Activated CD8-positive, alpha-beta memory T cell treated with anti-CD3 and anti-CD28 coated beads for 24 hours (primary cell): ENCODE measurements at regions not wholly inside any gene's neighbourhood (a gene's known extent, or its start where the extent isn't known, plus 50 kb on each side); places are given as distances from the start of the nearest gene placed in this dataset.

Experiments used
- DNase-seq: peaks from one replicate; pipeline ENCODE4 v3.0.0-alpha.2; 2020

DNA sequence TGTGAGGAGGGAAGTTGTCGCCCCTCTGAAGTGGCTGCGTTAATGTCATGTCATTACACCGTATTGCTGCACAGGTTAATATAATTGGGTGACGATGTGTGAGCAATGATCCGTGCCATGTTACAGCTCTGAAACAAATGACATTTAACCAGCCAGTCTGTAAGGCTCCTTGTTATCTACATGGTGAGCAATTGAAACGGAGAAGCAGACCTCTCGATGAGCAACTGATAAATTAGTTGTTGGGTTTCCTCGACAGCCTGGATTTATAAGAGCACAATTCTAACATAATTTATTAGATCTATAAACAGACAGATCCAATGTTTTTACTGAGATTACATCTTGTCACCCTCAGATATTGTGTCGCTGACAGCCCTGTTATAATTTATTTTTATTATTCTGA lies 49.9 kb upstream of the MAFB start:
- no peak for DNase-seq

GRCh38 chr20:40739841-40740240 lies 50.8 kb upstream of the MAFB start:
- no peak for DNase-seq

DNA sequence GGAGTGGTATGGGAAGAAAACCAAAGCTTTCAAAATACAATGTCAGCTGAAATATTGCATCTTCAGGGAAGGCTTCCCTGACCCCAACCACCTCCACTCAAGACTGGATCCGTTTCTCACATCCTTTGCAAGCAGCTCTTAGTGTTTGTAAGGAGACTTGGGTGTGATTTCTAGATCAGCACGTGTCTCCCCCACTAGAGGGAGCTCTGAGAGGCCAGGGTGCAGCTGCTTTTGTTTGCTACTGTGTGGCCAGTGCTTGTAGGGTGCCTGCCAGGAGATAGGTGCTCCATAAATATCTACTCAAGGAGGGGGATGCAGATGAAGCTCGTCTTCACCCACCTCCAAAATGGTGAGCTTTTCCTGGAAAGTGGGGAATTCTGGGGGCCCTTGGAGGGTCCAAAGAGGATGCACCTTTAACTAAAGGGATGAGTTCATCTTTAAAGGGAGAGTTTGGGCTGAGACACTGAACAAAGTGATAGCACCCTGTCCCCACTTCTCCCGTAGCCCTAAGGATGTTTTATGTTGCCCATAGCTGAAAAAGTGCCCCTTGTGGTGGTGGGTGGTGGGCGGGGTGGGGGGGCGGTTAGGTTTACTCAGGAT lies 52.6 kb upstream of the MAFB start:
- no peak for DNase-seq

DNA sequence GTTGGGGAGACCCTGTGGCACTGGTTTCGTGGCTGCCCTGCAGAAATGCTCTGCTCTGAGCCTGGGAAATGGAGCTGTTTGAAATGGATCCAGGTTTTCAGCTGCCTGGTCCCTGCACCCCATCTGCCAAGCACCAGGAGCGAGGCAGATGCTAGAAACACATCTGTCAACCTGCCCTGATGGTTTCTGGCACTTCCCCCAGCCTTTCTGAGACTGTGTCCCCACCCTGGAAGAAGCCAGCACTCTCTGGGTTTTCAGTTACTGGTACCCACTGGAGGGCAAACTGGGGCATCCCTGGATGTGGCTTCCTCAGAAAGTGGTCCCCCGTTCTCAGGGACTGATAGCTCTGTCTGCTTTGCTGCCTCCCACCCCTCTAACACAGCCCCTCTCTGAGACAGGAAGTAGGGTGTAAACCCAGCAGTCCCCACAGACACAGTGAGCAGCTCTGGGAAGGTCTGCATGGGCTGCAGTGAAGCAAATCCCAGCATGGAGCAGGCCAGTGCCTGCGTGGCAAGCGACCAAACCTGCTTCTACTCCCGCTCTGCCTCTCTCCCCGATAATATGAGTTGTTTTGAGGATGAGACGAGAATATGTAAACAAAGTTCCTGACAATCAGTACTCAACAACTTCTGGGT lies 54.2 kb upstream of the MAFB start:
- no peak for DNase-seq

DNA sequence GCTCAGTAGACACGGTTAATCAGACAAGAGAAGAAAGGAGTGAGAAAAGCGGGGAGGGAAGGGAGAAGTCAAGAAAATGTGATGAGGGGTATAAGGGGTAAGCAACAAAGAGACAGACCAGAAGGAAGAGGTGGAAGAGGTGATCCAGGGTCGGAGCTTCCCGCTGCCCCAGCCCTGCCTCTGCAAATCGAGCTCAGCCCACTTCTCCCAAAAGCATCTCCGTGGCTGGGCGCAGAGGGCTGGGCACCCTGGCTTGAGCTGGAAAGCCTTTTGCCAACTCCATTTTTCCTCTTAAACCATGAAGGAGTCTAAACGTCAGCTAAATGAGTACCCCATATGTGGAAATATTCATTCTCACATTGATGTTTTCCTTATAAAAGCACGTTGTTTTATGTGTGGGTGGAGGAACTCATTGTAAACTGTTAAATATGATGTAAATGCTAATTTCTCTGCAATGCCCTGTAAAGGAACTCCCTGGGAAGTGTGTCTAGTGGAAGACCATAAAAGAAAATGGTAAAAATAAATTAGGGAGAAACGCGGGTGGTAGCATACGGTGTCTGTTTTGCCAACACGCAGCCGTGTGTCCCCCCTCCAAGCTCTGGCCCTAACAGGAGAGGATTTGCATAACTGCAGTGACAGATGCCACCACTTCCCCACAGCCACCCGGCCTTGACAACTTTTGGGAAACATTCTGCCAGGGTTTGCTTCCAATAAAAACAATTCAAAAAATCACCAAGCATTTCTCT lies 55.2 kb upstream of the MAFB start:
- DNase-seq, result no peak

DNA sequence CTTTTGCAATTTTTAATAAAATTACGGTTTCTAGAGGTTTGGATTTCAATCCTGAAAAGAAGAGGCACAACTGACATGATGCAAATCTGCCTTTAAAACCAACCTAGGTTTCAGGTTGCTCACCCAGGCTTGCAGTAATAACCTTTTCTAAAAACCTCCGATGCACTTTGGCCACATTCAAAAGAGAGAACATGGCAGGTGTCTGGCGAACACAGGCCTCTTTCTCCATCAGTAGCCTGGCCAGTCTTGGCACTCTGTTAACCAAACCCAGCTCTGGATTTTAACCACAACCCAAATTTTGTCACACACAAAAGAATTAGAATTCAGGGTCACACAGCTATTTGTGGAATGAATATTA lies 55.8 kb upstream of the MAFB start:
- no peak for DNase-seq

GRCh38 chr20:40746251-40746650 lies 57.2 kb upstream of the MAFB start:
- no peak for DNase-seq

DNA sequence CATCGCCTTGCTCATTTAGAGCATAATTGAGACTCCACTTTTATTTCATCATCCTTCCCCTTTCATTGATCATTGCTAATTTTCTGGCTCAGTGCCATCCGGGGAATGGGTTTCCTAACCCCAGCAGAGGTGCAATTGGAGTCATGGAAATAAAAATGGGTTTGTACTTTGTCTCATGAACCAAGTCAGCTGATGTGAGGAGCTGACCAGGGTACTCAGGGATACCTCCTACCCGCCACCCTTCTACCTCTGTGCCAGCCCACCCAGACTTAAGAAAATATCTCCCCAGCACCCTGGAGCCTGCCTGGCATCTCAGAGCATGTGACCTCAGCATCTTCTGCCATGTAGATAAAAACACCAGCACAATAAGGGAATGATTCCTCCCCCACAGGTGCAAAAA lies 59.1 kb upstream of the MAFB start:
- DNase-seq, result no peak

GRCh38 chr20:40749985-40750506 lies 61.0 kb upstream of the MAFB start:
- no peak for DNase-seq

DNA sequence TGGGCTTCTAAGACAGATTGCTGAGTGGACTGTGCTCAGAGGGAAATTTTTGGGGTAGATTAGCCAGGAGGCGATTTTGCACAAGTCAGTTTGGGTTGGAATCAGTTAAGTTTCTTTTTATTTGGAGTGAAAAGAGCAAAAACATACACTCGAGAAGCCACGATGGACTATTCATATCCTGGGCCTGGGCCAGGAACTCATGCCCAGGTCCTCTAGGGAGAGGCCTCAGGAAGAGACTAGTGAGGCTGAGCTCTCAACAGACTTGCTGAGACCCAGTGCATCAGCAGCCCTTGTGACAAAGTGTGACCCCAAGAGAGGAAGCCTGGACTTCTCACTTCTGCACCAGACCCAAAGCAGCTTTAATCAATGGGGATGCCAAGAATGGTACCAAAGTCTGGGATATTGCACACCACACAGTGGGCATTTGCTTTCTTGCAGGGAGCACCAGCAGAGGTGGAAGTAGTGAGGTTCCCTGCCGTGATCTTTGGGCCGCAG lies 61.6 kb upstream of the MAFB start:
- no peak for DNase-seq

- DNase-seq, result no peak
Measured at GRCh38 chr20:40753472-40753871, 64.4 kb upstream of the MAFB start.

DNA sequence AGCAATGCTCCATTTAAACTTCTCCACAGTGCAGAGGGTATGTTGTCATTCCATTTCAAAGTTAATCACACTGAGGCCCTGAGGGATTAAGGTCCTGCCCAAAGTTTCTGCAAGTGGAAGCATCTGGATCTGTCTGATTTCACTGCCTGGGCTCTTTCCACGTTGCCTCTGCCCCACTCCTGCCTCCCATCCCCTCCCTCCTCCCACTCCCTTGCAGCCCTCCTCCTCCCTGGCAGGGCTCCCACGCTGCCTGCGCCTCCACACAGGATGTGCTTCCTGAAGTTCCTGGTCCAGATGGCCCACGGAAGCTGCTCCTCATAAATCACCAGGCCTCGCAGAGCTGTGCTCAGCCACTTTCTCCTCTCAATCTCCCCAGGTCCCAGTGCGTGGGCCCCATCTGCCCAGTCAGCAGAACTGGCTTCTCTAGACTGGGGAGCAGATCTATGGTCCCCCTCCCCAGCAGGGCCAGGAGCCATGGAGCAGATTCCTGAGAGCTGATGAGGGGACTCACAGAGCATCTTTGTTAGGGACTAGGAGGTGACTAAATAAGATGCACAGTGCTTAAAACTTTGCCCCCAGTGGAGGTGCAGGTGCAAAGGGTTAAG lies 65.4 kb upstream of the MAFB start:
- DNase-seq, result peak; percentile 19

DNA sequence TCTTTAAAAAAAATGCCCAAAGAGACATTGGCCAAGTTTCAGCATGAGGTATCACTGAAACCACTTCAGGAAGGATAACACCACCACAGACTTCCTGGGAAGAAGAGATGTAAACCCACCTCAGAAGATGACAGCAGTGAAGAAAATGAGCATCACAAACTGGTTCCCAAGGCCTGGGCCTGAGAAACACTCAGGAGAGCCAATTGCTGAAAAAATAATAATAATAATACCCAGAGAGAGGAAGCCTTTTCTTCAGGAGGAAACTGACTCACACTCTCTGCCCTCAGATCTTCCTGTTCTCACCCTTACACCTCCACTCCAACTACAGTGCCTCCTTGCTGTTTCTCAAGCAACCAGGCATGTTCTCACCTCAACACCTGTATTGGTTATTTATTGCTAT lies 68.1 kb upstream of the MAFB start:
- no peak for DNase-seq

GRCh38 chr20:40758790-40759189 lies 69.8 kb upstream of the MAFB start:
- no peak for DNase-seq

GRCh38 chr20:40760399-40760798 lies 71.4 kb upstream of the MAFB start:
- DNase-seq, result no peak

GRCh38 chr20:40763646-40764295 lies 74.7 kb upstream of the MAFB start:
- DNase-seq, result no peak

- DNase-seq, result no peak
Measured at GRCh38 chr20:40765814-40766480, 76.9 kb upstream of the MAFB start.

GRCh38 chr20:40766790-40767614 lies 78.0 kb upstream of the MAFB start:
- no peak for DNase-seq

DNA sequence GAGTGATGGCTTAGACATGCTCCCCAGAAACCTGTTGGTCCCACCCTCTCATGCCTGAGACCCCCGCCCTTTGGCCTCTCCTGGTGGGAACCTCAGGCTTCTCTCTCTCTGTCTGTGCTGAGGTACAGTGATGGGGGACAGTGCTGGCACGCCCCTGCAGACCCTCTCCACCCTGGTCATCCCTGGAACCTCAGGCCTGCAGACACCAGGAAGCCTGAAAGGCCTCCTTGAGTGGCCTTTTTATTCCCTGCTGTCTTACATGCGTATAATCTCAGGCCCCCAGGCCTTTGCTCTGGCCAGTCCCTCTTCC lies 78.5 kb upstream of the MAFB start:
- no peak for DNase-seq

DNA sequence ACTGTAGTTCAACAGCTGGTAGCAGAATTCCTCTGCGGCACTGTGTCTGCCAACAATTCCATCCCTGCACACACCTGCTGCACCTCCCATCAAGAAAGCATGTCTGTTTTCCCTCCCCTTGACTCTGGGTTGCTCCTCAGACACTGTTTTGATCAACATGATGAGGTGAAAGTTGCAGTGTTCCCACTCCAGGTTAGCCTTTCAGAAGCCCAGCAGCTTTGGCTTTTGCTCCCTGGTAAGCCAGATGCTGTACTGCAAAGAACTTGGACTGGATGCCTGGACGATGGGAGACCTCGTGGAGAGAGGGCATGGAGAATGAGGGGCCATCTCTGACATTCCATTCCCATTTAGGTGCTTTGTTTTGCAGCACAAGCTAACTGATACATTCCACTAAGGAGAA lies 79.1 kb upstream of the MAFB start:
- DNase-seq, result peak; percentile 42

DNA sequence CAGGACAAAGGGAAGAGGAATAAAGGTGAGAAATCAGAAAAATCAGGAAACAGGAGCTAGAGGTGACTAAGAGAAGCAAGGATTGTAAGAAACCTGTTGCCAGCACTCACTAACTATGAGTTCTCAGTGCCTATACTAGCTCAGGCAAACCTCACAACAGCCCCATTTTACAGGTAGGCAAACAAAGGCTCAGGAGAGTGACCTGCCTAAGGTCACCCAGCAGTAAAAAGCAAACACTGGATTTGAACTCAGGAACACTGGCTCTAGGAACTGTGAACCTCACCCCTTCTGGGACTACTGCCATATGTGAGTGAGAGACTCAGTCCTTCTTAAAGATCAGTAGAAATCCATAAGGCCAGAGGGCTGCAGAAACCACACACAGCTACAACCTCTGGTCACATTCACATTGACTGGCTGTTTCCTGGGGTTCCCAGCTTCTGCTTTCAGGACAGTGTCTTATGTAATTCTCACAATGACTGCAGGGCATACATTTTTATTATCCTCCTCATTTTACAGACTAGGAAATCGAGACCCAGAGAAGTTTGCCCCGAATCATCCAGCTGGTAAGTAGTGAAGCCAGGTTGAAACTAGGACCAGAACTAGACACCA lies 80.7 kb upstream of the MAFB start:
- DNase-seq, result peak; percentile 26
